Stimulated activated CD8-positive, alpha-beta memory T cell treated with anti-CD3 and anti-CD28 coated beads, Interleukin-2, amount 100 ng/mL, for 48 hours (primary cell): ENCODE measurements at regions not wholly inside any gene's neighbourhood (a gene's known extent, or its start where the extent isn't known, plus 50 kb on each side); places are given as distances from the start of the nearest gene placed in this dataset.
"Not testable (repeated sequence)": the region's sequence is repeated elsewhere in the genome, so short reads cannot be mapped to it uniquely, and the experiment has no call there.

Source experiments
- DNase-seq, 2 donors: peaks; one replicate each; pipeline ENCODE4 v3.0.0-alpha.2; 2020; ENCODE audit warnings: low read depth in 2 of 2

DNA sequence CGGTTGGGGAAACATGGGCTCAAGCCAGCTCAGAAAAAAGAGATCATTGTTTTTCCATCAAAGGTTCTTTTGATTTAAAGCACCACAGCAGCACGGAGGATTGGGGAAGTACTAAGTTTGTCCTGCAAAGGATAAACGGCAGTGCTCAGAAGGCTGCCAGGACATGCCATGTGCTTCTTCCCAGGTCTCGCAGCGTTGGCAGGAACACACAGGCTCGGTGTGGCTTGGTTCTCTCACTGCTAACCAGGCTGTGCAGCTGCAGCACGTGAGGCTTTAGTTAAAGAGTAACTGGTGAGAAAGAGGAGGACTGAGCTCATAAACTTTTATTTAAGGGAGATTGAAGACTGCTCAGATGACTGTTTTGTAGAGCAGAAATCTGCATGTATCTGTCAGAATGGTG is 264.3 kb downstream of the TSN start:
- no peak for DNase-seq

DNA sequence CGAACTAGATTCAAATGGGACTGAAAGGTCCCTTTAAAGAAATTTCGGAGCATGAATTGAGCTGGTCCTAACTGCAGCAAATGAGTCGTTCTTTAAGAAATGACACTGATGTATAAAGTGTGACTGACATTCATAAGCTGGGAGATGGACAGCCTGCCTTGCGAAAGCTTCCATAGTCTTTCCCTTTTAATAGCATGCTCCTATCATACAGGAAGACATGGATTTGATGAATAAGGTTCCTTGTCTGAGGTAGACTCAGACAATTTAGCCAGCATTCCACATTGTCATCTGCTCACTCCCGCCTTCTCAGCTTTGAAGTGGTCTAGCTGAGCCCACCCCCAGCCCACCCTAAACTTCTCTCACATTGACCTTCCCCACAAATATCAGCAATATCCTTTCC is 264.9 kb downstream of the TSN start:
- no peak for DNase-seq

DNA sequence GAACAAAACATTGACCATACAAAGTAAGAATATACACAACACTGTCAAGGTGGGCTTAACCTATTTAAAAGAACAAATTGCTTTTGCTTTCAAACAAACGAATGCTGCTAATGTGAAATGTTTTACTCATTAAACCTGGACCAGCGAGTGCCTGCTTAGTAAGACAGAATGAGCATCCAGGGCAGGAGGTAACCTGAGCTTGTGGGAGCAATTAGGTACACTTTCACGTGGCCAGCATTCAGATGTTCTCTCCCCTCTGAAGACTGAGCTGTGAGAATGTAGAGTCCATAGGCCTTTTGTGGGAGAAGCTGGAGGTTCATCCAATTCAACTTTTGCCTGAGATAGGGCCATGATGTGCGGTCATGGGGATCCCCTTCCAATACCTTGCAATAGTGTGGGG is 266.5 kb downstream of the TSN start:
- no peak for DNase-seq

DNA sequence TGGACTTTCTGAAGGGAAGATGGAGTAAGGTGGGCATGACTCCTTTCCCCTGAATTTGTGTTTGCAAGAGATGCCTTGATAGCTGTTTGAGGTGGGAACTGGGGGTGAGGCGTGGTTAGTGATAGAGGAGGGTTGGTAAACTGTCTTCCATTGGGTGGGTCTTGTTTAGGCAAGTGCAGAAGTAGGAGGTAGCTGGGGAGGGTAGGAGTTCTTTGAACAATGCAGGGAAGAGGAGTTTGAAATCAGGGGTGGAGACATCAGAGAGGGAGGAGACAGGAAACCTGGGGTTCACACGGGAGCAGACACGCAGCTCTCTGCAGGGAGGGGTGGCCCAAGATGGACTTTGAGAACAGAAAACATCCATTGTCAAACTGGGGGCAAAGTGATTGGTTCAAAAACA is 267.1 kb downstream of the TSN start:
- DNase-seq: no peak

DNA sequence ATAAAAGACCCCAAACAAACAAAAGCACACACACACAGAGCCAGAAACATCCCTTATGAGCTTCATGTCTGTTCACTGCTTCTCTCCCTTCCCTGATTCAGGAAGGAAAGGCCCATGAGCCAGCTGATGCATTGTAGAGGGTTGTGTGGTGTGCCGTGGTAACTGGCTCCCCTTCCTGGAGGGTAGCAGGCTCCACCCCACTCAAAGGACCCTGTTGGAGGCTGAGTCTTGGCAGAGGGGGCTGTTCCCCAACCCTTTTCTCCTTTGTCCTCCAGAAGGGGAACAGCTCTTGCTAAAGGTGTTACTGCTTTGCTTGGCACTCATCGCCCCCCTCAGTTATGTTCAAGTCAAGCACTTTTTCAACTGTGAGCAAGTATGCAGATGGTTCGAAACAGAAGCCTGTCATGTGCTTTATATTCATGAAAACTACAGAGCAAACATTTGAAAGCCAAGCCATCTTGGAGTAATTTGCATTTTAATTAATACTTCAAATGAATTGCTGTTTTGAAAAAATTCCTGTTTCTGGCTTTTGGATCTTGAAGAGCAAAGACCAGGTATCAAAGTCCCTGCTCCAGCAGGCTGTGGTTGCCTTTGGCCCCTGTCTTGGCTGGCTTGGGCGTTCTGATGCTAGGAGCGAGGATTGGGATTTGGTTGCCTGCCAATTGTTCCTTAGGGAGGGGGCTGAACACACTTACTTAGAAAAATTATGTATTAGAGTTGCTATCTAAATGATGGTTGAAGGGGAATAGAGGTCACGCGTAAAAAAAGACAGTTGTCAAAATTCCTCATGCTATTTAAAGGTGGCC is 267.8 kb downstream of the TSN start:
- no peak for DNase-seq

DNA sequence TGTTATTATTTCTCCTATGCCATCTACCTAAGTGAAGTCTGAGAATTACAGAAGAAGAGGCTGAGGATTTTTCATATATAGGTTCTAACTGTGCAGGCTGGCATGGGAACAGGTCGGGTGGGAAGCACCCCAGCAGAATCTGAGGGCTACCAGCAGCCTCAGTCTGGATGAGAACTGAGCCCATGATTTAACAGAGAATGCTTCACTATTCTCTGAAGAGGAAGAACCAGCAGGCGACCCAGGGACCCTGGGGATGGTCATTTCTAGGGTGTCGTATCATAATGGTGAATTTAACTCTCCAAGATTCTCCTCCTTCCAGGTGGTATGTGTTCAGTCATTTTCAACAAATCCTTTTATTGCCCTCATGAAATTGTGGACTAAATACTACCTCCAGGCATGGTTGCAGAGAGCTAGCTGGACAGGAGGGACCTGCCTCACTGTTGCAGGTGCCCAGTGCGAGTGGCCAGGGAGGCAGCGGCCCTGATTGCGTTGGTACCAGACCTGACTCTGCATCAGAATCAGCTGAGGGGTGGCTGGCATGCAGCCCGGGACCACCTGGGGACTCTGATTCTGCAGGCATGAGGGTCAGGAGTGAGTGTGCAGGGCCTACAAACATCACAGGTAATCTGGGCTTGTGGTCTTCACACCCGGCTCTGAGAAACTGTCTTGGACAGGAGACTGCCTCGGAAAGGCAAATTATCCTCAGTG is 272.2 kb downstream of the TSN start:
- DNase-seq: no peak

DNA sequence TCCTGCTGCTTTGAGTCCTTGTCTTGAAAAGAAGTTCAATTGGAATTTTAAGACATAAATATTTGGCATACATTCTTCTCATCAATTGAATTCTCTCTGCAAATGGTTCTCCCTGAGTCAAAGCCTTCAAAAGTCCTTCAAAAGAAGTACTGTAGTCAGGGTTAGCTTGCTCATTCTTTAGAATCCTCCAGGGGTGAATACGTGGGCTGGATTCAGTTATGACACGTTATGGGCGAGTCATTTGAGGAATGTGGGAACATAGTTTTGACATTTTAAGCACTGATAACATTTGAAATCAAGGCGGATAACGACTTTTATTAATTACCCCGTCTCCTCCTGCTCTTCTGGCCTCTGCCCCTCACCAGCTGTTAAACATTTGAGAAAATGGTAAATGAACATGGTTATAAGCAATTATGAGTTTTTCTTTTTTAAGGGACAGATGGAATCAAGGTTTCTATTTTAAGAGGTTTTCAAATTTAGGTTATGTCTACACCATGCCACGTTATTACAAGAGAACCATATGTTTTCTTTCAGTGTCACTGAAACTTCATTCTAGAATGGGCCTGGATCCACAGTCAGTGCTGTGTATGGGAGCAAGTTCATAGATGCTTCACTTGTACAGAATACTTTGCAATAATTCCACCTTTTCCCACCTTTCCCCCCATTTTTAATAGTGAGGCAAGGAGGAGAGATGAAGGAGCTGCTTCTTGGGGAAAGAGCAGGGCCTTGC is 273.1 kb downstream of the TSN start:
- no peak for DNase-seq

DNA sequence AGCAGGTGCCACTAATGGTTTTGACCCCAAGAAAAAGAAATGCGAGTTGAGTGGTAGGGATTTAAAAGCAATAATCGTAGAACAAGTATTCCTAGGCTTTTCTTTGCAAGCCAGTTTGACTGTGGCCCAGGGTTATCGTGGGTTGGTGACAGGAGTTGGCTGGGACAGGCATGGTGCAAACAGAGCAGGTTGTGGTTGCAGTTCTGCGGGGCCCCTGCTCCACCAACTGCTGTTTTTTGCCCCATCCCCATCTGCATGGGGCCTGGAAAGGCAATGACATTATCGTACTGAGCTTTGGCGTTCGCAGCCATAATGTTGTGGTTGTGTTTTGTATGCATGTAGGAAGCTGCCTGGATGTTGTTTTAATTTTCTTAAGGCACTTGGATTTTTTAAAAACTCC is 274.0 kb downstream of the TSN start:
- DNase-seq: no peak

DNA sequence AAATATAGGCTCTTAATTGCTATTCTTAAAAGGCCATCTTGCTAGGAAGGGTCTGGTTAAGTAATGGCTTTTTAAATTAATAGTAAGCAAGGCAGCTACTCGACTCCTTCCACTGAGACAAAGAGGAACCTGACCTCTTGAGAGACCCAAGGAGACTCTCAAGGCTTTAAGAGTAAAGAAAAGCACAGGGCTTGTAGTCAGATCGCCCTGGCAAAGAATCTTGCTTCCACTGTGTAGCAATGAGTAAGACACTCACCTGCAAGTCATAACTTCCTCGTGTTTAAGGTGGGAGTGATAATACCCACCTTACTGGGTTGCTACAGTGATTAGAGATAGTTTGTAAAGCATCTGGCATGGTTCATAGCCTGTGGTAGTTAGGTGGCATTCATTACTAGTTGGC is 274.5 kb downstream of the TSN start:
- no peak for DNase-seq

DNA sequence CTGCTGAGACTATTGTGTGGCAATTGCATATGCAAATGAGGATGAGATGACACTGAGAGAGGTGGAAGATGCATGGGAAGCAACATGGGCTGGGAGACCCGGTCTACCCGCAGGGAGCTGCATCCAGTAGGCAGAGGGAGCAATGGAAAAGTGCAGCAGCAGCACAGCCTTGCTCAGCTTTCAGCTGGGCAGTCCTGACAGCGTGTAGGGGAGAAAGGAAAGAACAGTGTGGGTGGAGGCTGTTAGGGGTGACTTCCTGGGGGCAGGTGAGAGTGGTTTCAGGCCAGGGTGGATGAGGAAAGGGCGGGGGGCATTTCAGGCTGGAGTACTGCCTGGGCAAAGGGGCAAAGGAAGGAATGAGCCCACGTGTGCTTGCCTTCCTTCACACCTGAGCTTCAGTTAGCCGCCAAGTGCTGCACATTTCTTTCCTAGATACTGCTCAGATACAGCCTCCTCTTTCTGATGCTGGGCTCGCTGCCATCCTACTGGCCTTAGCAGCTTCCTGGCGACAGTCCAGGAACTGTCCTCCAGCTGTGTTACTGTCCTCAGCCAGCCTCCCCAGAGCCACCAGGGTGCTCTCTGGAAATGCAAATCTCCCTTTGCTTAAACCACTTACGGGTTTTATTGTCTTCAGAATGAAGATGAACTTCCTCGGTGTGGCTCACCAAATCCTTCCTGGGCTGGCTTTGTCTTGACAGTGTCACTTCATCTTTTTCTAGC is 276.3 kb downstream of the TSN start:
- no peak for DNase-seq

DNA sequence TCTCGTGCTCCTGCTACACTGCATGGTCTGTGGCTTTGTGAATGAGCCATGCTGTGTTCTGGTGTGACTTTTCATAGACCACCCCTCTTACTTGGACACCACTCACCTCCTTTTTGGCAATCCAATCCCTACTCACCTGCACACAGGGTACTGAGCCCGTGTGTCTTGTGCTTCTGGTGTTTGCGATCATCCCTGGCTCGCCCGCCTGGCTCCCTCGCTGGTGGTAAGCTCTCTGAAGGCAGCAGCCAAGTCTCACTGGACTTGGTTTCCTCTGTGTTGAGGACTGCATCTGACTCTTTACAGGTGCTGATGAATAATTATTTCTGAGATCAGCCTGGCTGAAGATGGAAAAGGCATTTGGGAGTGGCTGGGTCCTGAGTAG is 276.8 kb downstream of the TSN start:
- no peak for DNase-seq

DNA sequence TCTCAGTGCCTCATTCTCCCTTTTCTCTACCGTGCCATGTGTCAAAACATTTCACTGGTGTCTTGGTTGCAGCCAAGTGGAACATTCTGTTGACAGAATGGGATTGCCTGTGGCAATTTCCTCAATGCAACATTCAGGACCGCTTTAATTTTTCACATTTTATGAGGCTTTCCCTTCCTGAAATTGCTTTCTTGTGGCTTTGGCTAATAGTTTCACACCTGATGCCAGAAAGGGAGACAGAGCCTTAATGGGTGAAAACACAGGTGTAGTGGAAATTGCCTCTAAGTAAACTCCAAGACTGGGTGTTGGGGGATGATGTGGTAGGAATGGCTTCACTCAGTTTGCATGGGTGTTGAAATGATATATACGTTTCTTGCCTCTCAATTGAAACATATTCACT is 278.3 kb downstream of the TSN start:
- no peak for DNase-seq

DNA sequence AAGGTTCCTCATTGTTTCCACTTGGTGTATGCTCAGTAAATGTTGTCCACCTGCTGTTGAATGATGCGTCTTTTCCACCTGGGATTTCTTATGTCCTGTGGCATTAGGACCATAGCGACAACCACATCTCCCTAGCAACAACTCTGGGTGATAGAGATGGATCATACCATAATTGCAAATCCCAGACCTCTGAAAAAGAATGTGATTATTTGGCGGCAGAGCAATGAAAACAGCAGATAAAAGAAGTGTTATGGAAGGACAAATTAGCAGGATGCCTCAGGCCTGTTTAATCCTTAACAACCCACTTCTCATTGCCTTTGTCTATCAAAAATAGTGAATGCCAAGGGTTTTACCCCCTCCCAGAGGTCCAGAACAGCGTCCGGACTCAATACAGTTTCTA is 278.9 kb downstream of the TSN start:
- DNase-seq: no peak

DNA sequence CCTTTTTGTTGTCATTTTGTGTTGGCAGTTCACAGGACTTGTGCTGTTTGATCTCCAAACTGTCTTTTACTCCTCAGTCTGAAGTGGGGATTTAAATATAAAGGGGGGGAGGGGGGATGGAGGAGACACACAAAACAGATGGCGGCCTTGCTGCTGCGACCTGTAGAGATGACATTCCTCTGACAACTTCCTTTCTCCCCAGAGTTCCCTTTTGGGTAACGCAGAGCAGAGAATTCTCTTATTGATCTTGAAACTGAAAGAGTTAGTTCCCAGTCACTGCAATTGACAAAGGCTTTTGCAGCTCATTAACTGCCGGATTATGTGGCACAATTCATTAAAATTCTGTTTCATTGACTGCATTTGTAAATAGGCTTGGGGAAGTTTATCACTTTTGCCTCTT is 279.3 kb downstream of the TSN start:
- no peak for DNase-seq

DNA sequence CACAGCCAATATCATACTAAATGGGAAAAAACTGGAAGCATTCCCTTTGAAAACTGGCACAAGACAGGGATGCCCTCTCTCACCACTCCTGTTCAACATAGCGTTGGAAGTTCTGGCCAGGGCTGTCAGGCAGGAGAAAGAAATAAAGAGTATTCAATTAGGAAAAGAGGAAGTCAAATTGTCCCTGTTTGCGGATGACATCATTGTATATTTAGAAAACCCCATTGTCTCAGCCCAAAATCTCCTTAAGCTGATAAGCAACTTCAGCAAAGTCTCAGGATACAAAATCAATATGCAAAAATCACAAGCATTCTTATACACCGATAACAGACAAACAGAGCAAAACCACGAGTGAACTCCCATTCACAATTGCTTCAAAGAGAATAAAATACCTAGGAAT is 283.4 kb downstream of the TSN start:
- DNase-seq: not testable (repeated sequence)

DNA sequence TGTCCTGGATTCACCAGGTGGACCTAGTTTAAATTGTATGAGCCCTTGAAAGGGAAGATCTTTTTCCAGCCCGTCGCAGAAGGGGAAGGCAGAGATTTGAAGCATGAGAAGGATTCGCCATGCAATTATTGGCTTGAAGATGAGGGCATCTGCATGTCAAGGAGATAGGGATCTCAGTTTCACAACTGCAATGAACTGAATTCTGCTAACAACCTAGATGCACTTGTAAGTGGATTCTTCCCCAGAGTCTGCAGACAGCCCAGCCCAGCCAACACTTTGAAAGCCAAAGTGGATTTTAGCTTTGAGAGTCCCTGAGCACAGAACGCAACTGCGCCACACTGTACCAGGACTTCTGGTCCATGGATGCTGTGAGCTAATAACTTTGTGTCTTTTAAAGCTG is 286.0 kb downstream of the TSN start:
- DNase-seq: no peak

DNA sequence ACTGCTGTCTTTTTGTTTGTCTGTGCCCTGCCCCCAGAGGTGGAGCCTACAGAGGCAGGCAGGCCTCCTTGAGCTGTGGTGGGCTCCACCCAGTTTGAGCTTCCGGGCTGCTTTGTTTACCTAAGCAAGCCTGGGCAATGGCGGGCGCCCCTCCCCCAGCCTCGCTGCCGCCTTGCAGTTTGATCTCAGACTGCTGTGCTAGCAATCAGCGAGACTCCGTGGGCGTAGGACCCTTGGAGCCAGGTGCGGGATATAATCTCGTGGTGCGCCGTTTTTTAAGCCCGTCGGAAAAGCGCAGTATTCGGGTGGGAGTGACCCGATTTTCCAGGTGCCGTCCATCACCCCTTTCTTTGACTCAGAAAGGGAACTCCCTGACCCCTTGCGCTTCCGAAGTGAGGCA is 296.2 kb downstream of the TSN start:
- DNase-seq: not testable (repeated sequence)

DNA sequence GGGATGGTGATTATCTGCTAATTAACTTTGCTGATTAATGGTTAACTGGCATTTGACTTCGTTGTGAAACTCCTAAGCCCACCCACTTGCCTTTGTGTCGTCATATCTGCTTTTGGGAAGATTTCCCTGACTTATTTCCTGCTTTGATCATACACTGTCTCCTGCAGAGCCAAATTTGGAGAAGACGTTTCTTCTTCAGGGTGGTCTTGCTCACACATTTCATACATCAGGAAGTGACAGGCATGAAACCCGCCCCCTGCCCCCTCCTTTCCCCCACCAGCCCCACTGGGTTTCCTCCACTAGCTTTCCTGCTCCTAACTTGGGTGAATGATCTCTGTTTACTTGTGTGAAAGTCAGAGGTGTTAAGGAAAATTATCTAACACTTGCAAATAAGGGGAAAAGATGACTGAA is 300.1 kb downstream of the TSN start:
- no peak for DNase-seq

DNA sequence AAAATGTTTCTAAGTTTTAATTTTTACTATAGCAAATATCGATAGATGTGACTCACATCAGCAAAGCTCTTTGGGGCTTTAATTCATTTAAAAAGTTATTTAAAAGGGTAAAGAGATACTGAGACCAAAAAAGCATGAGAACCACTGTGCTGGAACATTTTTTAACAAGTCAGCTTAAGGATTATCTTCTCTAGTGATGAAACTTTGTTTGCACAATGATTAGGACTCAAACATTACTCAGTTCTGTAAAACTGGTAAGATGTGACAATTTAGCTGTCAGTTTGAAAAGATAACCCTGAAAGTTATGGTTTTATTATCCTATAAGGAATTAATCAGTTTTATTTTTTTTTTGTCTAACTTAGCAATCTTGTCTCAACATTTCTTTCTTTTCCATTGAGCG is 301.4 kb downstream of the TSN start:
- DNase-seq: no peak

DNA sequence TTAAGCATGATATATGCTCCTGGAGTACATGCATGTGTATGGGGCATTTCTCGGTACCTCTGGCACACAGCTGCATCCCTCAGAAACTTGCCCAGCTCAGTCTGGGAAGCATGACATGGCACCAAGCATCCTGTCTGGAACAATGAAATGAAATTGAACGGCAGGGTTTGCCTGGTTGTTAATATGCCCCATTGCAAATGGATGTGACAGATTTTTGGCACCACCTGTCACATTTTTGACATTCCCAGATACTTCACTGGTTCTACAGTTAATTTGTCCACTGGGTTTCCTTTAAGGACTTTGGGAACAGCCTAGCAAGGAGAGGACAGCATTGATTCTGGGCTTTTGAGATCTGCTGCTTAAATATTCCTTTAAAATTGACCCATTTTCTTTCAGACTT is 305.8 kb downstream of the TSN start:
- DNase-seq: no peak

DNA sequence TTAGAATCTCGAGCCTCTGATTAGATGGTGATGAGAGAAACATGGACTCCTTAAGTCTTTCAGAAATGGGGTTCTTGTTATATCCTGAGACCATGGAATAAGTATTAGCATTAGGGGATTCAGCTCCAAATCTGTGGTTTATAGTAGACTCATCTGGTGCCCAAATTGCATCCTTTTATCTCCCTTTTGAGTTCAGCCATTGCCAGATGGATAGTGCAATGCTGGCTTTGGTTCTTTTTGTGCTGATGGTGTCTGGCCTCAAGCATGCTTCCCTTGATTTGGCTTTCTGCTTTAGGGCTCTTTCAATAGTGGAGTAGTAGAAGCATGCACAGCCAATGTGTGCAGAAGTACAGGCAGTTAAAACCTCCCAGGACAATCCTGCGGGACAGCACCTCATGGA is 306.4 kb downstream of the TSN start:
- no peak for DNase-seq

DNA sequence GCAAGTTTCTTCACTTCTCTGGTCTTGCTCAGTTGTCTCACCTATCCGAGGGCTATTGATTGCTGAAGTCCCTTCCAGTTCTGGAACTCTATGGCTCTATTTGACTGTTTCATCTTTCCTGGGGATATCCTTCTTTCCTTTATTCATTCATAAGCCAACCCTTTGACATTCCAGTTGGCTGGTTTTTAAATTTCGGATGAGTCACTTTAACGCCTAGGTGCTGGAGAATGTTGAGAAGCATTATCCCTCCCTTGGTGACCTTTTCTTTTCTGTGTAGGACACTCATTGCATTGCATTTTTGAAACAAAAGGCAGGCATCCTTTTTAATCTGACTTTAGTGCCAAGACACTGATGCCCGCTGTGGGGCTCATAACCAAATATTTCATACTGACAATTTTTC is 307.1 kb downstream of the TSN start:
- no peak for DNase-seq
